Caco-2 (cell line): ENCODE measurements at regions not wholly inside any gene's neighbourhood (a gene's known extent, or its start where the extent isn't known, plus 50 kb on each side); places are given as distances from the start of the nearest gene placed in this dataset.

Experiments
- BruUV-seq: library from RNA; stranded (reverse); fragments of 400-500 nt; replicated peaks from 2 replicates; lab custom pipeline; 2021; lab: Mats Ljungman, UMichigan
- CTCF ChIA-PET: fragments of 300-600 bp; sonication (Branson Sonifier 250); formaldehyde crosslinking; loops from one replicate; lab custom pipeline; 2022; ENCODE audit warnings: antibody characterized with exemption; lab: Charles Lee
- POLR2A ChIA-PET: fragments of 300-600 bp; sonication (Branson Sonifier 250); formaldehyde crosslinking; loops from one replicate; lab custom pipeline; 2022; ENCODE audit warnings: antibody characterized with exemption; lab: Charles Lee
- DNase-seq, 2 experiments: peaks; one replicate each; pipeline versions ENCODE4 v3.0.0 to v3.0.0-alpha.2; 2020 to 2022
- H3K27me3 ChIP-seq: replicated peaks from 2 replicates; pipeline ENCODE4 v1.6.0; 2011; ENCODE audit warnings: low read length; ENCODE audit not compliant: control insufficient read depth, insufficient read depth
- H3K36me3 ChIP-seq: 2 replicates; pipeline ENCODE4 v1.5.1; 2011; ENCODE audit warnings: low read length; ENCODE audit not compliant: control insufficient read depth, insufficient read depth
- H3K4me1 ChIP-seq: fragments of 250-450 bp; sonication (Bioruptor Pico); 2 replicates; pipeline ENCODE4 v1.5.1; 2020; ENCODE audit warnings: mild to moderate bottlenecking
- H3K4me3 ChIP-seq: 2 replicates; pipeline ENCODE4 v1.5.1; 2011; ENCODE audit warnings: low read depth, mild to moderate bottlenecking, control low read depth, low read length
- H3K9me3 ChIP-seq: fragments of 250-450 bp; sonication (Bioruptor Pico); 2 replicates; pipeline ENCODE4 v1.5.1; 2020; ENCODE audit warnings: mild to moderate bottlenecking, moderate library complexity
- H3K27ac Mint-ChIP-seq: one replicate; pipeline ENCODE4 v1.8.0; 2022; ENCODE audit warnings: mixed read lengths; ENCODE audit not compliant: unreplicated experiment
- H3K27me3 Mint-ChIP-seq: one replicate; pipeline ENCODE4 v1.8.0; 2022; ENCODE audit warnings: mixed read lengths; ENCODE audit not compliant: insufficient read depth, unreplicated experiment
- H3K36me3 Mint-ChIP-seq: one replicate; pipeline ENCODE4 v1.8.0; 2022; ENCODE audit warnings: mild to moderate bottlenecking, mixed read lengths; ENCODE audit not compliant: insufficient read depth, unreplicated experiment
- H3K4me1 Mint-ChIP-seq: one replicate; pipeline ENCODE4 v1.8.0; 2022; ENCODE audit warnings: low read depth, mixed read lengths; ENCODE audit not compliant: unreplicated experiment
- H3K4me3 Mint-ChIP-seq: one replicate; pipeline ENCODE4 v1.8.0; 2022; ENCODE audit warnings: mild to moderate bottlenecking, moderate library complexity, mixed read lengths; ENCODE audit not compliant: unreplicated experiment
- H3K9me3 Mint-ChIP-seq: one replicate; pipeline ENCODE4 v1.8.0; 2022; ENCODE audit warnings: mixed read lengths; ENCODE audit not compliant: unreplicated experiment
- intact Hi-C: fragments of 100-400 bp; cut with micrococcal nuclease; formaldehyde crosslinking; loops from one replicate; pipeline ENCODE4 v1.10.0; 2022; ENCODE audit not compliant: unreplicated experiment
- TF ChIP-seq, protein P1 (sequence below), 2 experiments: fragments of 200-600 bp in 1 of 2; IDR thresholded peaks; 1 replicate in 1 of 2; 2 replicates in 1 of 2; pipeline versions ENCODE4 v1.5.1 to v1.8.0; 2011 to 2022; ENCODE audit warnings: antibody characterized with exemption in 1 of 2, control low read depth in 1 of 2, inconsistent platforms in 1 of 2, low read depth in 1 of 2, low read length in 1 of 2, mild to moderate bottlenecking in 1 of 2, moderate library complexity in 1 of 2; ENCODE audit not compliant: insufficient read depth in 1 of 2, severe bottlenecking in 1 of 2, unreplicated experiment in 1 of 2

DNA sequence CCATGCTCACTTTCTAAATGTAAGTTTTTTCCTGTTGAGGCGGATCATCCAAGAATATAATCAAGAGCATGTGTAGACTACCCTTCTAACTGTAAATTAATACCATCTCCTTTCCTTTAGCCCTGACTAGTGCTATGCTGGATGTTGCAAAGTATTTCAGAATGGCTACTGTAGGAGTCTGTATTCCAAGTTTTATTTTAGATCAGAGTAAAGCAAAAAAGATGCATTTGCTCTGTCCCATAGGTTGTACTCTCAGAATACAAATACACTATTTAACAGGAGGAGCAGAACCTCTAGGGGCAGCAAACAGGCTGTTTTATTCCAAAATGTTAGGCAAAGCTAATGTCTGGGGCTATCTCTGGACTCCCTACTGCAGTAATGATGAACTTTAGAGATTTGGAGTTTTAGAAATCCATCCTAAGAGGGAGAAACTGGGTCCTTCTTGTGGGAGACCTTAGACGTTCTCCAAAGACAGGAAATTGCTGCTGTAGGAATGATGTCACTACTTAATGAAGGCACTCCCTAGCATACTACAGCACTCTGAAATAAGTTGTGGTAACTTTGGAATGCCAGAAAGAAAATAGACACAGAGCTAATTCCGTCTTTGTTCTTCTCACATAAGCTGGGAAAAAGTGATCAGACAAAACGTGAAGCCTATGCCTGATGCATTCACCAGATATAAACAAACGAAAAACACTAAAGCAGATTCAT is 392.4 kb upstream of the HS3ST5 start:
- Histone ChIP-seq H3K36me3 (no peaks in the 10 kb centered on the region), H3K27me3 (no peaks in the 10 kb centered on the region), H3K9me3 (no peaks in the 10 kb centered on the region), H3K4me3 (no peak overlapping the region), H3K4me1 (no peaks in the 10 kb centered on the region)
- Mint-ChIP-seq H3K4me1 (no peaks in the 10 kb centered on the region), H3K27me3 (peaks cover 2% of the 10 kb centered on the region), H3K4me3 (no peak overlapping the region), H3K27ac (no peak overlapping the region), H3K9me3 (no peaks in the 10 kb centered on the region), H3K36me3 (no peaks in the 10 kb centered on the region)
- ChIA-PET POLR2A (no interaction called here), CTCF (interaction anchor here (0.6 kb wide), 1 partner anchor 33 kb away, joined by 3 read pairs; no protein-coding TSS in a partner anchor)
- no peak for DNase-seq
- no TSS peak for BruUV-seq
- intact Hi-C loops, result no loop called here
- TF ChIP-seq, protein P1, sequence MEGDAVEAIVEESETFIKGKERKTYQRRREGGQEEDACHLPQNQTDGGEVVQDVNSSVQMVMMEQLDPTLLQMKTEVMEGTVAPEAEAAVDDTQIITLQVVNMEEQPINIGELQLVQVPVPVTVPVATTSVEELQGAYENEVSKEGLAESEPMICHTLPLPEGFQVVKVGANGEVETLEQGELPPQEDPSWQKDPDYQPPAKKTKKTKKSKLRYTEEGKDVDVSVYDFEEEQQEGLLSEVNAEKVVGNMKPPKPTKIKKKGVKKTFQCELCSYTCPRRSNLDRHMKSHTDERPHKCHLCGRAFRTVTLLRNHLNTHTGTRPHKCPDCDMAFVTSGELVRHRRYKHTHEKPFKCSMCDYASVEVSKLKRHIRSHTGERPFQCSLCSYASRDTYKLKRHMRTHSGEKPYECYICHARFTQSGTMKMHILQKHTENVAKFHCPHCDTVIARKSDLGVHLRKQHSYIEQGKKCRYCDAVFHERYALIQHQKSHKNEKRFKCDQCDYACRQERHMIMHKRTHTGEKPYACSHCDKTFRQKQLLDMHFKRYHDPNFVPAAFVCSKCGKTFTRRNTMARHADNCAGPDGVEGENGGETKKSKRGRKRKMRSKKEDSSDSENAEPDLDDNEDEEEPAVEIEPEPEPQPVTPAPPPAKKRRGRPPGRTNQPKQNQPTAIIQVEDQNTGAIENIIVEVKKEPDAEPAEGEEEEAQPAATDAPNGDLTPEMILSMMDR (IDR thresholded peaks at IDR 0.05; ENCODE audit: insufficient read depth in 1 of 2, low read depth in 1 of 2, low read length in 1 of 2, severe bottlenecking in 1 of 2, unreplicated experiment in 1 of 2), result no peak

DNA sequence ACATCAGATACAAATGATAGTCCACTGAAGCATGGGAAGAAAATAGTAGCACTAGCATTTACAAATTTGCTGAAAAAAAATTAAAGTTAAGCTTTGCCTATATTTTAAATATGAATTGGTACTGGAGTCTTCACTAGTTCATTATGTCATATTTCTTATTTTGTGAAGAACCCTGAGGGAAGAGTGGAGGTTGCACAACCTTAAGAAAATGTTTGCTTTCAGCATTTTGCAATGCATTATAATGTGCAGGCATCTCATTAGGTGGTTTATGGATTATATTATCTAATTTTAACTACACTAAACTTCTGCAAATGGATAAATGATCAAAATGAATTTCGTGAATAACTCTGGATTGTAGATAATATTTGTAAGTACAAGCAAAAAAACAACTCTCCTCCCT is 390.8 kb upstream of the HS3ST5 start:
- no peak for DNase-seq
- TF ChIP-seq, protein P1 (IDR thresholded peaks at IDR 0.05; ENCODE audit: insufficient read depth in 1 of 2, low read depth in 1 of 2, low read length in 1 of 2, severe bottlenecking in 1 of 2, unreplicated experiment in 1 of 2), result no peak
- ChIA-PET POLR2A (no interaction called here), CTCF (no interaction called here)
- Mint-ChIP-seq H3K27ac (no peak overlapping the region), H3K4me3 (no peak overlapping the region), H3K27me3 (peaks cover 2% of the 10 kb centered on the region), H3K9me3 (no peaks in the 10 kb centered on the region), H3K36me3 (no peaks in the 10 kb centered on the region), H3K4me1 (no peaks in the 10 kb centered on the region)
- Histone ChIP-seq H3K4me1 (no peaks in the 10 kb centered on the region), H3K9me3 (no peaks in the 10 kb centered on the region), H3K36me3 (no peaks in the 10 kb centered on the region), H3K27me3 (no peaks in the 10 kb centered on the region), H3K4me3 (no peak overlapping the region)
- intact Hi-C loops, result no loop called here
- no TSS peak for BruUV-seq

DNA sequence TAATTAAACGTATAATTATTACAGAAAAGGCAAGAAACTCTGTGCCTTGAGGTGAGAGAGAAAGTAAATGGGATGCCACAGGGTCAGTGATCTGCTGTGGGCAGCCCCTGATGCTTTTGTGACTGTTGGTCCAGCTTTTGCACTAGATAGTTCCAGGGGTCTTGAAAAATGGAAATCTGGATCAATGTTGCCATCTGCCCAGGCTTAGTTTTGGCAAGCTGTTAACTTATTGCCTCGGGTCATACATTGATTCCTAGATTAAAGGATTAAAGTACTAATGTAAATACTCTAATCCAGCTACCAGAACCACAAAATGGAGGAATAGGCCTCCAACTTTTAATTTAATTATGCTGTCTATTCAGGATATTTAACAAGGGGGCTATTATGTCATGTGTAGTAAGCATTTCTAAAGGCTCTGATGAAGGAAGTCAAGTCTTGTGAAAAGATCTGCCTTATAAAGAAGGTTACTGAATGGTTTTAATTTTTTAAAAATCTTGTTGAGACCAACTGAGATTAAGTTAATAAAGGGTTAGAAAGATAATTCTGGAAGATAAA is 376.0 kb upstream of the HS3ST5 start:
- intact Hi-C loops, result no loop called here
- Mint-ChIP-seq H3K27me3 (no peaks in the 10 kb centered on the region), H3K36me3 (no peaks in the 10 kb centered on the region), H3K4me3 (no peak overlapping the region), H3K9me3 (no peaks in the 10 kb centered on the region), H3K4me1 (no peaks in the 10 kb centered on the region), H3K27ac (no peak overlapping the region)
- H3K27me3 ChIP-seq, result no peaks in the 10 kb centered on the region
- CTCF ChIA-PET, result no interaction called here
- no peaks in the 10 kb centered on the region; the same call in 1 of the 2 replicates for H3K4me1 ChIP-seq
- H3K36me3 ChIP-seq, result no peaks in the 10 kb centered on the region
- DNase-seq, result no peak
- H3K9me3 ChIP-seq, result no peaks in the 10 kb centered on the region
- BruUV-seq, result no TSS peak
- POLR2A ChIA-PET, result no interaction called here
- TF ChIP-seq, protein P1 (IDR thresholded peaks at IDR 0.05; ENCODE audit: insufficient read depth in 1 of 2, low read depth in 1 of 2, low read length in 1 of 2, severe bottlenecking in 1 of 2, unreplicated experiment in 1 of 2), result no peak
- no peak overlapping the region for H3K4me3 ChIP-seq
